K562 (cell line): ENCODE measurements at regions not wholly inside any gene's neighbourhood (a gene's known extent, or its start where the extent isn't known, plus 50 kb on each side); places are given as distances from the start of the nearest gene placed in this dataset.

Experiments used
- ARID3A ChIP-seq: IDR thresholded peaks from 2 replicates; pipeline ENCODE4 v1.6.1; 2012; ENCODE audit warnings: low read depth, low read length, improper control_type of control experiment, borderline replicate concordance
- HLTF ChIP-seq: fragments of 450-650 bp; IDR thresholded peaks from 2 replicates; pipeline ENCODE4 v1.6.1; 2016
- RREB1 ChIP-seq: fragments of 250-450 bp; sonication (Bioruptor Pico); IDR thresholded peaks from 2 replicates; pipeline ENCODE4 v1.4.0; 2020
- SMAD1 ChIP-seq: fragments of 150-350 bp; IDR thresholded peaks from 2 replicates; pipeline ENCODE4 v1.6.1; 2014; ENCODE audit warnings: low read length, low read depth; ENCODE audit not compliant: partially characterized antibody

- TF ChIP-seq ARID3A: peak; percentile 26; the same call in 1 of the 2 replicates
- TF ChIP-seq HLTF: no peak
- TF ChIP-seq SMAD1: no peak
- TF ChIP-seq RREB1 (CRISPR knock-in tag): no peak
- TF ChIP-seq, all 486 proteins: peak for 45
These were observed 224.9 kb upstream of the NFE2L3 start (continued) for GRCh38 chr7:25926891-25927625.
